ENCODE measurements at regions not wholly inside any gene's neighbourhood (a gene's known extent, or its start where the extent isn't known, plus 50 kb on each side); places are given as distances from the start of the nearest gene placed in this dataset.

GRCh38 chr18:64986906-64987495, 763.8 kb upstream of the CDH7 start:
- no peak overlapping the region for H3K4me3 ChIP-seq (ENCODE audit: low read depth, low read length)
- TF ChIP-seq CTCF (IDR thresholded peaks at IDR 0.05; ENCODE audit: insufficient read depth, low read depth, low read length), result no peak
- no peak for DNase-seq (ENCODE audit: low read depth)

GRCh38 chr18:64983497-64984238, 767.1 kb upstream of the CDH7 start:
- H3K4me3 ChIP-seq (ENCODE audit: low read depth, low read length), result no peak overlapping the region
- DNase-seq (ENCODE audit: low read depth), result no peak
- TF ChIP-seq CTCF (IDR thresholded peaks at IDR 0.05; ENCODE audit: insufficient read depth, low read depth, low read length), result no peak

- H3K4me3 ChIP-seq (ENCODE audit: low read depth, low read length), result no peak overlapping the region
- TF ChIP-seq CTCF (IDR thresholded peaks at IDR 0.05; ENCODE audit: insufficient read depth, low read depth, low read length), result no peak
- DNase-seq (ENCODE audit: low read depth), result no peak
These were observed 768.3 kb upstream of the CDH7 start for GRCh38 chr18:64982414-64983055.

- no peak for DNase-seq (ENCODE audit: low read depth)
- TF ChIP-seq CTCF (IDR thresholded peaks at IDR 0.05; ENCODE audit: insufficient read depth, low read depth, low read length), result no peak
- H3K4me3 ChIP-seq (ENCODE audit: low read depth, low read length), result no peak overlapping the region
These were observed 768.9 kb upstream of the CDH7 start for GRCh38 chr18:64981915-64982314.

- DNase-seq (ENCODE audit: low read depth), result no peak
- no peak overlapping the region for H3K4me3 ChIP-seq (ENCODE audit: low read depth, low read length)
- TF ChIP-seq CTCF (IDR thresholded peaks at IDR 0.05; ENCODE audit: insufficient read depth, low read depth, low read length), result no peak
These were observed 771.0 kb upstream of the CDH7 start for GRCh38 chr18:64979791-64980190.

GRCh38 chr18:64974391-64975125, 776.3 kb upstream of the CDH7 start:
- no peak for TF ChIP-seq CTCF (IDR thresholded peaks at IDR 0.05; ENCODE audit: insufficient read depth, low read depth, low read length)
- no peak for DNase-seq (ENCODE audit: low read depth)
- no peak overlapping the region for H3K4me3 ChIP-seq (ENCODE audit: low read depth, low read length)

All from fibroblast of villous mesenchyme (primary cell).